Psoas muscle (tissue), 7 donors: ENCODE measurements at regions not wholly inside any gene's neighbourhood (a gene's known extent, or its start where the extent isn't known, plus 50 kb on each side); places are given as distances from the start of the nearest gene placed in this dataset.
"Not testable (repeated sequence)": the region's sequence is repeated elsewhere in the genome, so short reads cannot be mapped to it uniquely, and the experiment has no call there.

Experiments used
- ATAC-seq, 4 donors: fragments of 200-7000 bp; cut with Tn5 transposase; one replicate each; pipeline ENCODE4 v1.9.1; 2020; ENCODE audit warnings: moderate library complexity in 3 of 4, mild to moderate bottlenecking in 2 of 4
- DNase-seq, 2 donors: peaks; one replicate each; pipeline ENCODE4 v3.0.0-alpha.2; 2020
- H3K27ac ChIP-seq: fragments of 200-600 bp; one replicate; pipeline ENCODE4 v1.8.0; 2022
- H3K27me3 ChIP-seq, 3 donors: fragments of 200-600 bp in 1 of 3; one replicate each; pipeline versions ENCODE4 v1.6.1 to v1.8.0; 2013 to 2022; ENCODE audit warnings: low read length in 2 of 3, mild to moderate bottlenecking in 2 of 3, moderate library complexity in 1 of 3; ENCODE audit not compliant: insufficient read depth in 3 of 3
- H3K36me3 ChIP-seq, 2 donors: fragments of 200-600 bp in 1 of 2; one replicate each; pipeline versions ENCODE4 v1.6.1 to v1.8.0; 2013 to 2022; ENCODE audit warnings: low read depth in 1 of 2, mild to moderate bottlenecking in 1 of 2, moderate library complexity in 1 of 2; ENCODE audit not compliant: insufficient read depth in 1 of 2
- H3K4me1 ChIP-seq: fragments of 200-600 bp; one replicate; pipeline ENCODE4 v1.8.0; 2022
- H3K4me3 ChIP-seq: fragments of 200-600 bp; one replicate; pipeline ENCODE4 v1.8.0; 2022; ENCODE audit warnings: mild to moderate bottlenecking
- H3K9me3 ChIP-seq: fragments of 200-600 bp; one replicate; pipeline ENCODE4 v1.8.0; 2022
- CTCF ChIP-seq: fragments of 200-600 bp; IDR thresholded peaks from one replicate; pipeline ENCODE4 v1.8.0; 2022; ENCODE audit warnings: antibody characterized with exemption
- WGBS, 3 donors: extraction: QIAGEN DNeasy Blood & Tissue Kit; methylation state at CpG; one replicate each; pipeline versions ENCODE4 v1.1.6 to v1.1.7; 2013; 5-methylcytosine and 5-hydroxymethylcytosine counted together
- intact Hi-C, 2 donors: fragments of 100-400 bp; cut with DNase I; formaldehyde crosslinking; loops; one replicate each; pipeline versions ENCODE4 v1.11.0 to v1.14.2; 2022
- donor health status: healthy with polysubstance abuse.
- donor health status: DM: no; HTN: no; CAD: no; lungs with moderate emphysema.
- donor health status: Bipolar disorder and iron deficiency.
- donor health status: healthy.
- donor health status: DM: yes; HTN: yes; CAD: no.
- donor health status: DM: no; HTN: no; CAD: no.
- donor health status: DM: yes; HTN: yes; CAD: no.

DNA sequence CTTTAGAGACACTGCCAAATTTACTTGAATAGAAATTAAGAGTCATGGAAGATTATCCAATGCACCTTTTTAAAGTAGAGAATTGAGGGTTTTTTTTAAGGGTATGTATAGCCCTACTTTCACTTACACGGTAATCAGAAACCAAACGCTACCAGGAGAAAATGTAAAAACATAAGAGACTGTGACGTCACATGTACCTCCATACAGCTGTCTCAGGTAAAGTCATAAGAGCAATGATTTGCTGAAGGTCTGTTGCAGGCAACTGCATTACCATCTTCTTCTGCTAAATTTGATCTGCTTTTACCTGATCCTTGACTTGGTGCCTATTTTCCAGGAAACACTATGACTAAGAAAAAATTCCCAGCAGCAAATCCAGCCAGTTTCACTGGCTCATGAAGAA is 478.5 kb upstream of the DDX18 start:
- H3K4me1 ChIP-seq: no peaks in the 10 kb centered on the region
- no peak for TF ChIP-seq CTCF
- WGBS, 3 donors: 62 to 82% (median 78%) methylated on average over 3 of the region's 3 CpGs
- H3K27me3 ChIP-seq: no peaks in the 10 kb centered on the region
- DNase-seq (no peak), ATAC-seq (no peak)
- H3K4me3 ChIP-seq: no peak overlapping the region
- no peak overlapping the region for H3K27ac ChIP-seq
- H3K36me3 ChIP-seq: no peaks in the 10 kb centered on the region
- intact Hi-C loops: no loop called here
- H3K9me3 ChIP-seq: no peaks in the 10 kb centered on the region

DNA sequence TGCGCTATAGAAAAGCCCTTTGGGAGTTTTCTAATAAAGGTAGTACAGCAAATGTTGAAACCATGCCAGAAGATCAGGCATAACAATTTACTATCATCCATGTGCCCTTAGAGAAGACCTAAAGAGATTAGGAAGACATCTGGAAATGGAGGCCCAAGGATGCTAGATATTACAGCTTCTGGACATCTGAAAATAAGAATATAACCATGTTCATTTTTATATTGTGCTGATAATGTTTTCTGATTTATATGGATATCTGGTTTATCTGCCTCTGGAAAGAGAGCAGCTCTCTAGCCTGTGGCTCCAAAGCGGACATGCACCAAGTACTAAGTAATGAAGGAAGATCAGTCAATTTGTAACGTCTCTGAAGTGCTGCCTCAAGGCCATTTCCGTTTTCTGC is 478.0 kb upstream of the DDX18 start:
- intact Hi-C loops: no loop called here
- WGBS, 3 donors: 71 to 76% (median 72%) methylated on average over 4 of the region's 4 CpGs
- no peak for ATAC-seq

DNA sequence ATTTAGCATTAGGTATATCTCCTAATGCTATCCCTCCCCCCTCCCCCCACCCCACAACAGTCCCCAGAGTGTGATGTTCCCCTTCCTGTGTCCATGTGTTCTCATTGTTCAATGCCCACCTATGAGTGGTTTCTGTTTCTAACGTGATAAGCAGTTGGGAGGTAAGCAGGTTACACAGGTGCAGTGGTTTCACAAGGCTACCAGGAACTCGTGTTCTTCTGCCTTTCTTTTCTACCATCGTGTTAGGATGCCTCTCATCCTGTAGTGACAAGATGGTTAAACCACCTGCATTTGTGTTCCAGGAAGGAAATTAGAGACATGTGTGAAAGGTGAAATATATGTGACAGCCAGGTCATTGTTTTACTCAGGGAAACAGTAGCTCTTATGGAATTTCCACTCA is 476.5 kb upstream of the DDX18 start:
- H3K4me1 ChIP-seq, DNase-seq, H3K9me3 ChIP-seq, H3K27ac ChIP-seq, H3K27me3 ChIP-seq, H3K4me3 ChIP-seq, intact Hi-C loops, H3K36me3 ChIP-seq, ATAC-seq: not testable (repeated sequence)
- WGBS, 3 donors: 53 to 69% (median 55%) methylated on average over 3 of the region's 3 CpGs

More for the DNA sequence above, 478.0 kb upstream of the DDX18 start:
- Histone ChIP-seq H3K27me3 (no peaks in the 10 kb centered on the region), H3K4me1 (no peaks in the 10 kb centered on the region), H3K27ac (no peak overlapping the region), H3K4me3 (no peak overlapping the region), H3K36me3 (no peaks in the 10 kb centered on the region), H3K9me3 (no peaks in the 10 kb centered on the region)
- TF ChIP-seq CTCF: no peak
- DNase-seq: no peak

GRCh38 chr2:117339980-117340379 is 474.5 kb upstream of the DDX18 start:
- WGBS, 3 donors: 68 to 76% (median 71%) methylated on average over 3 of the region's 3 CpGs
- Histone ChIP-seq H3K36me3 (no peaks in the 10 kb centered on the region), H3K27ac (no peak overlapping the region), H3K9me3 (no peaks in the 10 kb centered on the region), H3K4me3 (no peak overlapping the region), H3K4me1 (no peaks in the 10 kb centered on the region), H3K27me3 (no peaks in the 10 kb centered on the region)
- ATAC-seq: no peak
- TF ChIP-seq CTCF: no peak
- DNase-seq: no peak
- intact Hi-C loops: no loop called here

DNA sequence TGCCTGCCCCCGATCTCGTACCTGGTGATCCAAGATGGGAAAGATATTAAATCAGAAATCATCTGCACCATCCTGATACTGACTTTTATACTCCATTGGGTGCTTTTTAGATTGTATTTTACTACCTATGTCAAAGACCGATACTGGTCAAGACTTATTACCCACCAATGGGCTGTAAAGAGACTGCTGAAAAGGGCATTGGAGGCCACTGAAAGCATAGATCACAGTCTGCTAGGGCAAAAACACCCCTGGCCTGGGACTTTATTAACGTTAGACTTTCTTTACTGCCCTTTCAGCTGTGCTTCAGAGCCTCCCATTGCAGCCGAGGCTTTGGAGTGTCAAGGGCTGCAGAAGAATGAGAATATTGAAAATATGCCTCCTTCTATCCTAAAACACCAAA is 472.8 kb upstream of the DDX18 start:
- Histone ChIP-seq H3K27ac (no peak overlapping the region), H3K4me3 (no peak overlapping the region), H3K9me3 (no peaks in the 10 kb centered on the region), H3K27me3 (no peaks in the 10 kb centered on the region), H3K4me1 (no peaks in the 10 kb centered on the region), H3K36me3 (no peaks in the 10 kb centered on the region)
- no peak for DNase-seq
- intact Hi-C loops: no loop called here
- WGBS, 3 donors: 40 to 46% (median 41%) methylated on average over 5 of the region's 5 CpGs
- no peak for ATAC-seq
- TF ChIP-seq CTCF: no peak
